Retina (tissue), 1 donor: ENCODE measurements at regions not wholly inside any gene's neighbourhood (a gene's known extent, or its start where the extent isn't known, plus 50 kb on each side); places are given as distances from the start of the nearest gene placed in this dataset.
A peak's percentile ranks its signal among the peaks of the same experiment; 100 is the strongest.

ENCODE experiments used
- DNase-seq: peaks from one replicate; pipeline ENCODE4 v3.0.0-alpha.2; 2016

DNA sequence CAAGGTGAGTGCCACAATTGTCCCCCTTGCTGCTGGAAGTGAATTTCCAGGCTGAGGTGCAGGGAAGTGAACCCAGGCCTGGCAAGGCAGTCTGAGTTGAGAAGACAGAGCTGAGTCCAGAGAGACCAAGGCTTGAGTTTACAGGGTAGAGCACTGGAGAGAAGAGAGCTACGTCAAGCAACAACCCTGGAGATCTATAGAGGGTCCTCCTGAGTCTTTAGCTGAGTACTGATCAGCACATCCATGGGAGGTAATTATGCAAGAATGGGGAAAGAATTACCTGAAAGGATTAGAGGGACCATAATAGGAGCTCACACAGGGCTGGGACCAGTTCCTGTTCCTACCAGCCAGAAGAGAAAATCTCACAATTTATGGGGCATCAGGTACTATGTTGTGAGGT lies 190.7 kb downstream of the NEDD1 start:
- no peak for DNase-seq

DNA sequence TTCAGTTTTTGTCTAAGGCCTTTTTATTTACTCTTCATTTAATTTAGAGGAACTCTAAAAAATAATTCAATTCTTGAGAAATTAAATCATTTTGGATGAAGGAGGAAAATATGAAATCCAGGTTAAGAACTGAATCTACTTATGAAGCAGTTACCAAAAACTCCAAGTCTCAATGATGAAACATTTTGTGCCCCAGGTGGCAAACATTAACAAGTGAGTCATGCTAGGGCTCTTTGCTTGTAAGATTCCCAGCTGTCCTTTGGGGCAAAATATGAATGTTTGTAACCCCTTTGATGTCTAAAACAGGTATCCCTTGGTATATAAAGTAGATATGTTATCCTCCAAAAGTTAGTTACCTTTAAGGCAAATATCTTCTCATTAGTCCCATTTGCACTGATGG lies 202.4 kb downstream of the NEDD1 start:
- no peak for DNase-seq

DNA sequence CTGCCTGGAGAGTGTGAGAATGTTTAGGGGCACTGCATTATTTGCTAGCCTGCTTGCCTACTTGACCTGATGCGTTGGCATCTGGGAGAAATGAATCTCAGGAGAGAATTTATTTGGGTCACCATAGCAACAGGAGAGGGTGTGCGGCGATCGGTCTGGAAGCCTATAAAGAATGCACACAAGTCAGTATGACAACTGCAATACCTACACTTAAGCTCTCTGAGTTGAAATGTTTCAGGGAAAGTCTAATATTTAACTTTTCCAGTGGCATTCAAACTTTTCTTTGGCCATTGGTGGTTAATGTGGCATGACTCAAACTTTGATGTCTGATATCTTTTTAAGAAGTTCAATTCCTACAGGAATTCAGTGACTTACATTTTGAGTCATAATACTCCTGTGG lies 205.1 kb downstream of the NEDD1 start:
- DNase-seq, result no peak

DNA sequence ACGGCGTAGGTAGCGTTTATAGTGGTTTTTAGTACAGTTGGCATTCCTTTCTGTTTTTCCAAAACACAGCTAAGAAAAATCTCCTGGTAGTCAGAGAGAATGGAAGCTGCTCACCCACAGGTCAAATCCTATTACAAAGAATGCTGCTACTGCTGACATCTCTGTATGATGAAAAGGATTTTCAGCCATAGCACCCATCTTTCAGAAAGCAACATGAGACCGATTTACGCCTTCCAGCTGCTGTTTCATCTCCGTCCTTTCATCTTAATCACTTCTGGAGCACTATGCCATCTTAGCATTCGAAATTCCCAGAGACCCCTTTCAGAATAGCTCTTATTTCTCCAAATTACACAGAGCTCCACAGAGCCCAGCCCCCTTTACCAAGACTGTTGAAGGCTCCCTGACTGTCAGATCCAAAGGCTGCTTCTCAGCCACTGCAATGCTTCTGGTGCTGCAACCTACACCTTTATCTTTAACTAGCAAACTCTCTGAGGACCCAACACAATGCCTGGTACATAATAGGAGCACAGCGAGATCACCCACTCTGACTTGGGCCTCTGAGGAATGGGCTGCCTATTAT lies 211.8 kb downstream of the NEDD1 start:
- DNase-seq, result peak; percentile 11

DNA sequence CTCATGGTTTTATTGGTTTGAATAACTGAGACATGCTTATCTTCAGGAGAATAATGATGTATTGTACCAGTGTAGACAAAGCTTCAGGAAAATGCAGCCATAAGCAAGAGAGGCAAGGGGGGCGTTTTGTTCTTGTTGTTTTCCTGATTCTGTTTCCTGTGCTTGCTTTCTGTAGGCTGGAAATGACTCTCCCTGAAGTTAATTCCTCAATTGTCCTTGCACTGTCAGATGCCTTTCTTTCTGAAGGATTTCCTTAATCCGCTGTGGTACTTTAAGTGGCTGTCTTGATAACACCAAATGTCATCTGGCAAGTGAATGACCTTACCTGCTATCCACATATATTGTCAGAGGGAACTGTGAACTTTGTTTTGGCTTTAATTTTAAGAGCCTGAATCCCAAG lies 220.0 kb downstream of the NEDD1 start:
- DNase-seq, result no peak

DNA sequence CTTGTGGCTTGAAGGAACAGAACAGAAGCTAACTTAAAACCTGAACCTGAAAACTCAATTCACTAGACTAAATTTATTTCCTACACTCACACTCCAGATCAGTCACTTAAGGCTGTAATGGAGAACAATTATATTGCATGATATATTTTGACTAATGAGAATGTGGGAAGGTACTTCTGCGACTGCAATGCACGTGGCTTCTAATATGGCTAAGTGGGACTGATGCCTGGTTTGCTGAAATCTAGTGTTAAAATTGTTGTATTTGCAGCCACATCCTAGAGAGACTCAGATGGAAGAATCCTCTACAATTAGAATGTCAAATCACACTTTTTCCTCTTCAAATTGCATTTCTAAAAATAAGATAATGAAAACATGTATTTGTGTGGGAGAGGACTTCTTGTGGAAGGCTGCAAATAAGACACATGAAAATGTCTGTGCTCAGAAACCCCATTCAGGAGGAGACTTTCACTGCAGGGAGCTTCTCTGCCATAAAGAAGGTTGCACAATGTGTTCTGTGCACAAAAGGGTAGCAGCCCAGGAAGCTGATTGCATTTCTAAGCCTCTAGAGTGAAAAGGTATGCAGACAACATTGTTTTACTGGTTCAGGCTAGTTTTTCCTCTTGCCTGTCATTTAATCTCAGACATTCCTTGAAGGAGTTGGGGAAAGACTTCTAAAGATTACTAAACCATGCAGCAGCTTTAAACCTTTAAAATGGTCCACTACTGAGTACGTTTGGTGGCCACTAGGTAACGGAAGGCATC lies 224.3 kb downstream of the NEDD1 start:
- DNase-seq, result peak; percentile 29

DNA sequence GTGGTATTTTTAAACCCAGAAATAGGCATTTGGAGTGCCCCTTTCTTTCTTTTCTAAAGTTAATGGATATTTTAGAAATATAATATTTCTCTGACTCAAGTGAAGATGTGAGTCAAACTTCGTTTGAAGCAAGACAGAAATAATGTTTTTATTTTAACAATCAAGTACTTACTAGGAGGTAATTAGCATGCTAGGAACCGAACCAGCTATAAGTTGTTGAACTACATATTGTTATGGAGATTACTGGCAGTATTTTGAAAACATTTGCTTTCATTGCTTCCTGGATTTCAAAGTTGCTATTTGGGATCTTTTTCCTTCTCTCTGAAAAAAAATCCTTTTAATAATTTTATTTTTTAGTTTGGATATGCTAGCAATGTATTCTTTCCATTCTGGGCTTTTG lies 225.2 kb downstream of the NEDD1 start:
- DNase-seq, result no peak

DNA sequence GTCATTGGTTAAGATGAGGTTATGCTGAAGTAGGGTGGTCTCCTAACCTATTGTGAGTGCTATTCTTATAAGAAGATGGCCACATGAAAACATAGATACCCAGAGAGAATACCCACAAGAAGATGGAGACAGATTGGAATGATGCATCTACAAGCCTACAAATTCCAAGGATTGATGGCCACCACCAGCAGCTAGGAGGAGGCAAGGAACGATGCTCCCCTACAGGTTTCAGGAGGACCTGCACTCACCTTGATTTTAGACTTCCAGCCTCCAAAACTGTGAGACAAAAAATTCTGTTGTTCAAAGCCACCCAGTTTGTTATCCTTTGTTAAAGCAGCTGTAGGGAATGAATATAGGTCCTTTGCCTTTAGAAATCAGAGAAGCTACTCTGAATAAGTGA lies 227.4 kb downstream of the NEDD1 start:
- DNase-seq, result no peak

DNA sequence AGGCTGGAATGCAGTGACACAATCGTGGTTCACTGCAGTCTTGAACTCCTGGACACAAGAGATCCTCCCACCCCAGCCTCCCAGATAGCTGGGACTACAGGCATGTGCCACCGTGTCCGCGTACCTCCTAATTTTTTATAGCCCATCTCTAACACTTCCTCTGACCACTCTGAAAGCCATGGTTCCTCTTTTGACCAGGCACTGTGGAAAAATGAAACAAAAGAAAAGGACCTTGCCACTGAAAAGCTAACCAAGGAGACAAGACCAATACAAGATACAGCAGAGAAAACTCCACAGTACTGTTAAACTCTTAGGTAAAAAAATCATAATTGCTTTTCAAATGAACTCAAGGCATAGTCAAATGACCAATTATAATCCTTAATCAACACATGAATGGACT lies 233.3 kb downstream of the NEDD1 start:
- DNase-seq, result no peak

DNA sequence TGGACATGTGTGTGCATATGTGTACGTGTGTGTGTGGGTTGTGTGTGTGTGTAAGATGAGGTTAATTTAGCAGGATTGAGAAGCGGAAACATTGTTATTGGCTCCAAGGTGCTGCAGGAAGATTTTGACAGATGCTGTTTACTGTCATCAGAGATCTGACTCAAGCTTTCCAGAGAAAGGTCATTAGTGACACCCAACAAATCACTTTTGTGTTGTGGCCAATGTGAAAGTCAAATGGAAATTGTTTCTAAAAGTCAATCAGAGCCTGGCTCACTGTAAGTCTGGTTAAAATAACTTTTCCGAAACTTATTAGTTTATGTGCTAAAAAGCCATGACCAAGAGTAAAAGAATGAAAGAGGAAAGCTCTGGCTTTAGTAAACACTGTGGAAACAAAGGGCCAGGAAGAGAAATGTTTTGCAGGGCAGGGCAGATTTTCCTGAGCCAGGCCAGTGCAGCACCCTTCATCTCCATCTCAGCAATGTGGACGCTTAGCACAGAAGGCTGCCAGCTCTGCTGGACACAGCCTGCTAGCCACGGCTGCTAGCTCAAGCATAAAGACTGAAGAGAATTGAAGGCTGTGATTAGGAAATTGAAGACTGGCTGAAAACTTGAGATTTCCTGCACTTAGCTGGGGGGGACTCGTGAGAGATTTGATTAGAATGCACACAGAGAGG lies 235.8 kb downstream of the NEDD1 start:
- DNase-seq, result peak; percentile 79

DNA sequence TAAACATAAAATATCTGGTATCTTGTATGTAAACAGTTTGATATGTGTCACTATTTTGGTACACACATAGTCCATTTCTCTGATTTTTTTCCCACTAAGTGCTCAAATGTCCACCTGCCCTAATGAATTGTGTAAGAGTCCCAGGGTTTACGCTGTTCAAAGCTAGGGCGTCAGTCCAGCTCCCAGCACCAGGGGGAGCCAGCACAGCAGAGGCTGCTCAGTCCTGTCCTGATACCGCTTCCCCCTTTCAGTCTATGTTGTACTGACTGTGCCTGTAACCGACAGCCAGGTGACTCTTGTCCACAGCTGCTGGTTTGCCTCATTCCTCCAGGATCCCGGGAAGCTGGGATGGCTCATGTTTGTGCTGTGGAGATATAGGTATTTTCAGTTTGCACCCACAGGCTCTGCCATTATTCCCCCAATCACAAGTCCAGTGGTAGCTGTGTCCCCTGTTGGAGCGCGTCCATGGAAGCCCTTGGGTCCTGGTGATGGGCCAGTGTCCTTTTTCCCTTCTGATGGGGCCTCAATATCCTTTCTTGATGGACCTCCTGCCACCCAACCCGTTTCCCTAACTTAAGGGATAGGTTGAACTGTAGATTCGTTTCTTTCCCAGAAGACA lies 242.0 kb downstream of the NEDD1 start:
- DNase-seq, result no peak

DNA sequence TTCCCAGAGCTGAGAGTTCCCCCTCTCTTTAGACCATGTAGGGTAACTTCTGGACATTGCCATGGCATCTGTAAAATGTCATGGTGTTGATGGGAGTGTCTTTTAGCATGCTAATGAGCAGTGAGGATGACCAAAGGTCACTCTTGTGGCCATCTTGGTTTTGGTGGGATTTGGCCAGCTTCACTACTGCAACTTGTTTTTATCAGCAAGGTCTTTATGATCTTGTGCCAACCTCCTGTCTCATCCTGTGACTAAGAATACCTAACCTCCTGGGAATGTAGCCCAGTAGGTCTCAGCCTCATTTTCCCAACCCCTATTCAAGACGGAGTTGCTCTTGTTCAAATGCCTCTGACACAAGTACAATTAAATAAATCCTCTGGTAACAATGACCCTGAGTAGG lies 244.4 kb downstream of the NEDD1 start:
- no peak for DNase-seq

DNA sequence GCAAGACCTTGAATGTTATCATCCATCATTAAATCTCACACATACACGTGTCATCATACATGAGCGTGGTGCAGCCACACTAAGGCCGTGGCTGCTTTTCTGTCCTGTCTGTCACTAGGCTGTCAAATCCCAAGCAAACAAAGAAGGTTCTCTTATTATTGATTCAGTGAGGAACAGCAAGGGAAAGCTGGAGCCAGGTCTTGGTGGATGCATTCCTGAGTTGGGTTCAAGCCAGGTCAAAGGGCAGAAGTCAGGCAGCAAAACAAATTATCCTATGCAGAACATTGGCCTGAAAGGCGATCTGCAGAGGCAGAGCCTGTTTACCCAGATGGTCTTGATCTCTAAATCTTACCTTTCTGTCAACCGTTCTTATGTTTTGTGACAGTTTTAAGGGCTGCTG lies 252.3 kb downstream of the NEDD1 start:
- no peak for DNase-seq

DNA sequence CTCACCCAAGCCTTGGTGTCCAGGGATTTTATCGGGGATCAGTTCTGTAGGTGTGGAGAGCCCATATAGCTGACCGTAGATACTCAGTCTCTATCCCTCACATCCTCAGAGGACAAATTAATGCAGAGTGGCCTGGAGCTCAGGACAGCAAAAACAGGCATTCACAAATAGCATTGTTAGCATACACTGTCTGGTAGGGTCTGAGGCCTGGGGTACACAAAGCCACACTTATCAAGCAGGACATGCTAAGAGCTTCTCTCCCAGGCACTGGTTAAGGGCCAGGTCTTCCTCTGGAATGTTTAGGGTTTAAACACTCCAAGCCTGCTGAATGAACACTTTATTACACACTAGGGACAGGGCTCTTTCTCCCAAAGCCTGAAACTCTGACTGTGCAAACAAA lies 253.2 kb downstream of the NEDD1 start:
- DNase-seq, result no peak

DNA sequence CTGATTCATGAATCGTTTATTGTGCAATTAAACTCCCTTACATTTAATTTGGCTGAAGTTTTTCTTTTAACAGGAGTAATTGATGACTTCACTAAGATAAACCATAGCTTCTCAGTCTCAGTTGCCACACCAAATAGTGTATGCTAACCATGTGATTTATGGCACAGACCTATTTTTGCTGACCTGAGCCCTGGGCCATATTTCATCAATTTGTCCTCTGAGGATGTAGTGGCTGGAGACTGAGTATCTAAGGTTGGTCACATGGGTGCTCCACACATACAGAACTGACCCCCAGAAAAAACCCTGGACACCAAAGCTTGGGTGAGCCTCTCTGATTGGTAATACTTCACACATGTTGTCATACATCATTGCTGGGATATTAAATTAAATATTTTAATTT lies 255.1 kb downstream of the NEDD1 start:
- no peak for DNase-seq

DNA sequence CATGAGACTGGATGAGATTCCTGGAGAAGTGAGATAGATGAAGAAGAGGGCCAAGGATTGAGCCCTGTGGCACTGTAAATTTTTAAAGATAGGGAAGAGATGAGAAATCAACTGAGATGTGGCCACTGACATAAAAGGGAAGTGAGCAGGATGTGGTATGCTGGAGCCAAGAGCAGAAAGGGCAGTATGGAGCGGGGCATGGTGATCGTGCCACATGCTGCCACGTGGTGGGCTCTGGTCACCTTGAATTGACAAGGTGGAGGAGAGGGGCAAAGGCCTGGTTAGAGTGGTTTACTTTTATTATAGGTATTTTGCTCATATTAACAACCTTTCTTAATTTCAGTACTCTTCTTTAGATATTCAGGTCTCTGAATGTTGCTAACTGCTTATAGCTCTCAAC lies 257.9 kb downstream of the NEDD1 start:
- no peak for DNase-seq

DNA sequence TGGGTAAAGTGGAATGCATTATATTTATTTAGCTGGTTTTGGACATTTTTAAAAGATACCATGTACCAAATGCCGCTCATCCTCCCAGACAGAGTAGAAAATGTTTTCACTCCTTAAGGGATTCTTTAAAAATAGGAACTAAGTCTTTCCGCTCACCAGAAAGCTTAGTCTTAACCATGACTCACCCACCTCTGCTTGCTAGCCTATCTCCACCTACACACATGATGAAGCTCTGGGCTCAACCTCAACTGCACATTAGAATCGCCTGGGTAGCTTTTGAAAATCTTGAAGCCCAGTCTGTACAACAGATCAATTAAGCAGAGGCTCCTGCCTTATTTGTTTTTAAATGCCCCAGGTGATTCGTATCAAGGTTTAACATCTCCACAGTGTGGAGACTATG lies 260.5 kb downstream of the NEDD1 start:
- DNase-seq, result no peak

DNA sequence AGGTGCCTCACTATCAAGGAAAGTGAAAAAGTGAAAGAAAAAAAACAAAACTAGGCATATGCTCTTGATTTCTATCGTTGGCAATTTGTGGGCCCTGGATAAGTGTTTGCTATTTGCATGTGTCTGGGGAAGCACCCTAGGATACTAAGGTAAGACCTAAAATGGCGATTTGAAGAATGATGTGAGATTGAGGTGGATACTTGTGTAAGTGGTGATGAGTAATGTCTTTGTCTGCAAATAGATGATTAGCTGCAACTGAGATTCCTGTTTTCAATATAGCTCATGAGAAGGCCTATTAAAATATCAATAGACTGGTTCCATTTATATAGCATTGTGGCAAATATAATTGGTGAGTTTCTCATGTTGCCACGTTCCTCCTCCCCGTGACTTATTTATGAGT lies 261.7 kb downstream of the NEDD1 start:
- DNase-seq, result no peak

DNA sequence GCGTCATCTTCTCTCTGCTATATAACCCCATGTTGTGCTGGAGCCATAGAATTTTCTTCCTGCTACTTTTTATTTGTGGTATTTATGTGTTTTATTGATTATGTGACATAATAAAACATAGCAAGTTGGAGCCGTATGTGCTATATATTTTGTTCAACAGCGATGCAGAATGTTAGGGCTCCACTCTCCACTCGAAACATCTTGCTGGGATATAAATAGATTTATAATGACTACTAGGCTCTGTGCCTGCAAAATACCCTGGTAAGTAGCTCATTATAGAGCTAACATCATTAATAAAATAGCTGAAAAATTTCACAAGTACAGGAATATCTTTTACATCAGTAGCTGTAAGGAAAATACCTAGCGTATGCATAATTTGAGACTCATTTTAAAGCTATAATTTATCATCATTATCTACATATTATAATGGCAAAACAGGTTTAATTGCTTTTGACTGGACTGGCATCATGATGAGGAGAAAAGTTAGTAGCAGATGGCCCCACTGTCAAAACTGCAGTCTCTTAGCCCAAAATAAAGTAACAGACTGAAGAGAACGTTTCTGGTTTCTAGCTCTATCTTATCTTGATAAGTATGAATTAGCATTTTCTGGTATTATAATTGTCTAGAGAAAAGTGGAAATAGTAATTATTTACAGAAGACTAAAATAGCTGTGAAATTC lies 263.0 kb downstream of the NEDD1 start:
- DNase-seq, result no peak

DNA sequence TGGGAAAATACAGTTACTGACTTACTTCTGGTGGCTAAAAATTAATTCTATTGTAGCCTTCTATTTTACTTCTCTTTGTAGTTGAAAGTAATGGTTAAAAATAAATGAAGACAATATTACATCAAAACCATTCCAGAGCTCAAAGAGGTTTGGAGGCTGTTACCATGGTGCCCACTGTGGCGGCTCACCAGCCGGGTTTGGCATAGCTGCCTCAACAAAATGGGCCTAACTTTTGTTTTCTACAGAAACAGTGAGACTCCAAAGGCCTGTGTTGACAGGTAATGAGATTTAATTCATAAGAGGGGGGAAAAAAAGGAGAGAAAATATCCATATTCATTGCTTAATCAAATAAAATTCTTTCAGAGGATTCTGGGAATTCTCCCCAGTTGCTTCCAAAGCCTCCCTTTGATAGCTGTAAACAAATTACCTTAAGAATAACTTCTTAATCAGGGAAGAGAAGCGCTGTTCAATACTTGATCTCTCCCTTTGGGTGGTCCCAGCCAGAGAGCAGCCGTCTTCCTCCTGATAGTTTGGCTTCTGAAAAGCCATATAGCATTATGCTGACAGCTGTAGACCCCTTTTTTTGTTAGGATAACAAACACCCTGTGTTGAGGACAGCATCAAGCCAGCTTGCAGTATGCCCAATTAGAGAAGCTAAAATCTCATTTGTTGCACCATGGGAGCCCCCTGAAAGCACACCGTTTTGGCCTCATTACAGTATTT lies 266.8 kb downstream of the NEDD1 start:
- DNase-seq, result peak; percentile 63

DNA sequence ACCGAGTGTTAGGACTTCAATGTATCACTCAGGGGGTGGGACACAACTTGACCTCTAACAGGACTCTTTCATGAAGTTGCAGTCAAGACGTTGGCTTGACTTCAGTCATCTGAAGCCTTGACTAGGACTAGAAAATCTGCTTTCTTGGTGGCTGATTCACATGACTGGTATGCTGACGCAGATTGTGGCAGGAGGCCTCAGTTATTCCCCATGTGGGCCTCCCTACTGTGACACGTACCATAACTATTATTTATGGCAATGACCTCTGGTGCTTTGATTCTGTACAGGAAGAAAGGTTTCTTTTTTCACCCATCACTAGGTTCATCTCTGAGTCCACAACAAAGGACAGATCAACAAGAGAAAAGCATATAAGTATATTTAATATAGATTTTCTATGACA lies 270.4 kb downstream of the NEDD1 start:
- DNase-seq, result no peak

DNA sequence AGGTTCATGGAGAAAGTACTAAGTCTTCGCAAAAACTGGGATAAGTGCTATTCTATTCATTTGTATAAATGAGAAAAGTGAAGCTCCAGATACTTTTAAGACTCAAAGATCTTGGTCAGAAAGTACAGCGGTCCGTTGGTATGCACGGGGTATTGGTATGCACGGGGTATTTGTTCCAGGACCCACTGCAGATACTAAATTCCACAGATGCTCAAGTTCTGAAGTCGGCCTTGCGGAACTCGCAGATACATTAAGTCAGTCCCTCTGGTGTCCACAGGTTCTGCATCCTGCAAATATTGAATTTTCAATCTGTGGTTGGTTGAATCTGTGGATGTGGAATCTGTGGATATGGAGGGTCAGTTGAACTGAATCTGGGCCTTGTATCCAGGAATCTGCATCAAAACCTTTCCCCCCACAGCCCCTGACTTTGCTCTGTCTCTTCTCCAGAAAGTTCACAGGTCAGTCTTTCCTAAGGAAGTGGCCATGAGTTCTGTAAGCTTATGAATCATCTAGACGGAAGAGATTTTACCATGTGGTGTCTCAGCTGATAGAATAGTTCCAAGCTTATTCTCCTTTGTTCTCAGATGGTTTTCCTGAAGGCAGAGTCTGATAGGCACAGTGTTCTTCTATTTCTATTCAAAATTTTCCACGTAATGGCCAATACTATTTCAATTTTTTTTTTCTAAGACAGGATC lies 274.7 kb downstream of the NEDD1 start:
- no peak for DNase-seq
